Thymus (tissue), 11 donors: ENCODE measurements at regions not wholly inside any gene's neighbourhood (a gene's known extent, or its start where the extent isn't known, plus 50 kb on each side); places are given as distances from the start of the nearest gene placed in this dataset.
"Not testable (repeated sequence)": the region's sequence is repeated elsewhere in the genome, so short reads cannot be mapped to it uniquely, and the experiment has no call there.

Experiments
- DNase-seq, 9 donors: peaks; one replicate each; pipeline ENCODE4 v3.0.0-alpha.2; 2013; ENCODE audit warnings: low spot score in 9 of 9, low read depth in 6 of 9, missing footprints in 1 of 9
- H3K27ac ChIP-seq, 2 donors: one replicate each; pipeline ENCODE4 v1.5.1; 2013; ENCODE audit warnings: control low read depth in 1 of 2, low read depth in 1 of 2, low read length in 1 of 2, mild to moderate bottlenecking in 1 of 2, moderate library complexity in 1 of 2
- H3K27me3 ChIP-seq, 2 donors: one replicate each; pipeline ENCODE4 v1.5.1; 2013; ENCODE audit warnings: low read length in 1 of 2; ENCODE audit not compliant: control insufficient read depth in 2 of 2, insufficient read depth in 1 of 2
- H3K36me3 ChIP-seq, 2 donors: one replicate each; pipeline ENCODE4 v1.5.1; 2013; ENCODE audit warnings: low read length in 1 of 2, mild to moderate bottlenecking in 1 of 2, moderate library complexity in 1 of 2; ENCODE audit not compliant: control insufficient read depth in 2 of 2, insufficient read depth in 2 of 2
- H3K4me1 ChIP-seq, 2 donors: one replicate each; pipeline ENCODE4 v1.5.1; 2013; ENCODE audit warnings: low read length in 2 of 2; ENCODE audit not compliant: control insufficient read depth in 2 of 2, insufficient read depth in 2 of 2
- H3K4me3 ChIP-seq, 2 donors: one replicate each; pipeline ENCODE4 v1.5.1; 2013; ENCODE audit warnings: low read length in 2 of 2, control low read depth in 1 of 2, mild to moderate bottlenecking in 1 of 2
- H3K9me3 ChIP-seq, 2 donors: one replicate each; pipeline ENCODE4 v1.5.1; 2013; ENCODE audit warnings: low read length in 1 of 2, mild to moderate bottlenecking in 1 of 2; ENCODE audit not compliant: control insufficient read depth in 2 of 2, insufficient read depth in 1 of 2
- WGBS: extraction: QIAGEN DNeasy Blood & Tissue Kit; methylation state at CpG from one replicate; pipeline ENCODE4 v1.1.7; 2013; 5-methylcytosine and 5-hydroxymethylcytosine counted together
- donor health status: healthy.

- H3K36me3 ChIP-seq, DNase-seq, H3K9me3 ChIP-seq, H3K27me3 ChIP-seq, H3K4me3 ChIP-seq, H3K27ac ChIP-seq, H3K4me1 ChIP-seq: not testable (repeated sequence)
- 91% methylated on average over 22 of the region's 27 CpGs for WGBS
Measured at GRCh38 chr9:86611534-86611933, 257.3 kb upstream of the TUT7 start.

GRCh38 chr9:86605303-86605702 lies 251.1 kb upstream of the TUT7 start:
- Histone ChIP-seq H3K9me3 (no peaks in the 10 kb centered on the region), H3K36me3 (no peaks in the 10 kb centered on the region), H3K27ac (no peak overlapping the region), H3K4me3 (no peak overlapping the region), H3K4me1 (no peaks in the 10 kb centered on the region), H3K27me3 (no peaks in the 10 kb centered on the region)
- 80% methylated on average over 3 of the region's 3 CpGs for WGBS
- no peak for DNase-seq

- Histone ChIP-seq H3K4me1 (no peaks in the 10 kb centered on the region), H3K9me3 (no peaks in the 10 kb centered on the region), H3K36me3 (no peaks in the 10 kb centered on the region), H3K27ac (no peak overlapping the region), H3K4me3 (no peak overlapping the region), H3K27me3 (no peaks in the 10 kb centered on the region)
- DNase-seq: no peak
Measured at GRCh38 chr9:86604741-86605140, 250.5 kb upstream of the TUT7 start.

- Histone ChIP-seq H3K9me3 (no peaks in the 10 kb centered on the region), H3K36me3 (no peaks in the 10 kb centered on the region), H3K4me3 (no peak overlapping the region), H3K27ac (no peak overlapping the region), H3K4me1 (no peaks in the 10 kb centered on the region), H3K27me3 (no peaks in the 10 kb centered on the region)
- DNase-seq: no peak
Measured at GRCh38 chr9:86602715-86603114, 248.5 kb upstream of the TUT7 start.

GRCh38 chr9:86601697-86602096 lies 247.5 kb upstream of the TUT7 start:
- Histone ChIP-seq H3K36me3 (no peaks in the 10 kb centered on the region), H3K9me3 (no peaks in the 10 kb centered on the region), H3K4me1 (no peaks in the 10 kb centered on the region), H3K27me3 (no peaks in the 10 kb centered on the region), H3K4me3 (no peak overlapping the region), H3K27ac (no peak overlapping the region)
- DNase-seq: no peak
- WGBS: 91% methylated on average over 3 of the region's 3 CpGs

- no peak for DNase-seq
- 71% methylated on average over 3 of the region's 3 CpGs for WGBS
- H3K27ac ChIP-seq: no peak overlapping the region
- no peaks in the 10 kb centered on the region for H3K9me3 ChIP-seq
- H3K4me1 ChIP-seq: no peaks in the 10 kb centered on the region
- no peaks in the 10 kb centered on the region for H3K27me3 ChIP-seq
- no peaks in the 10 kb centered on the region for H3K36me3 ChIP-seq
- H3K4me3 ChIP-seq: no peak overlapping the region
Measured at GRCh38 chr9:86600977-86601376, 246.8 kb upstream of the TUT7 start.

GRCh38 chr9:86600291-86600690 lies 246.1 kb upstream of the TUT7 start:
- H3K4me3 ChIP-seq: no peak overlapping the region
- WGBS: 41% methylated on average over 3 of the region's 3 CpGs
- no peak overlapping the region for H3K27ac ChIP-seq
- DNase-seq: no peak
- no peaks in the 10 kb centered on the region for H3K27me3 ChIP-seq
- H3K4me1 ChIP-seq: no peaks in the 10 kb centered on the region
- no peaks in the 10 kb centered on the region for H3K36me3 ChIP-seq
- no peaks in the 10 kb centered on the region for H3K9me3 ChIP-seq

- Histone ChIP-seq H3K4me3 (no peak overlapping the region), H3K36me3 (no peaks in the 10 kb centered on the region), H3K9me3 (no peaks in the 10 kb centered on the region), H3K27me3 (no peaks in the 10 kb centered on the region), H3K27ac (no peak overlapping the region), H3K4me1 (no peaks in the 10 kb centered on the region)
- 69% methylated on average over 1 of the region's 1 CpG for WGBS
- DNase-seq: no peak
Measured at GRCh38 chr9:86599561-86599960, 245.4 kb upstream of the TUT7 start.

- H3K27me3 ChIP-seq: no peaks in the 10 kb centered on the region
- no peaks in the 10 kb centered on the region for H3K36me3 ChIP-seq
- H3K4me3 ChIP-seq: no peak overlapping the region
- no peaks in the 10 kb centered on the region for H3K4me1 ChIP-seq
- 73% methylated on average over 10 of the region's 10 CpGs for whole genome bisulfite sequencing
- DNase-seq: no peak
- no peaks in the 10 kb centered on the region for H3K9me3 ChIP-seq
- no peak overlapping the region for H3K27ac ChIP-seq
Measured at GRCh38 chr9:86598411-86599239, 244.4 kb upstream of the TUT7 start.
